MCF 10A (cell line): ENCODE measurements at regions not wholly inside any gene's neighbourhood (a gene's known extent, or its start where the extent isn't known, plus 50 kb on each side); places are given as distances from the start of the nearest gene placed in this dataset.
"Not testable (repeated sequence)": the region's sequence is repeated elsewhere in the genome, so short reads cannot be mapped to it uniquely, and the experiment has no call there.

Experiments used
- BruUV-seq: library from RNA; stranded (reverse); fragments of 400-500 nt; replicated peaks from 2 replicates; lab custom pipeline; 2021; lab: Mats Ljungman, UMichigan
- CTCF ChIA-PET: fragments of 300-600 bp; sonication (Branson Sonifier 250); formaldehyde crosslinking; extraction: SDS; loops from one replicate; lab custom pipeline; 2021; ENCODE audit warnings: antibody characterized with exemption, inconsistent platforms; lab: Yijun Ruan, JAX
- POLR2A ChIA-PET: fragments of 300-600, 350-650 bp; sonication (Branson Sonifier 250); formaldehyde crosslinking; extraction: SDS; loops from one replicate; lab custom pipeline; 2020; ENCODE audit warnings: antibody characterized with exemption, inconsistent platforms; lab: Yijun Ruan, JAX
- DNase-seq: peaks from one replicate; pipeline ENCODE4 v3.0.0-alpha.2; 2018; ENCODE audit not compliant: unreplicated experiment
- H3K27ac Mint-ChIP-seq: one replicate; pipeline ENCODE4 v1.8.0; 2022; ENCODE audit warnings: mild to moderate bottlenecking, low read depth, mixed read lengths; ENCODE audit not compliant: unreplicated experiment
- H3K27me3 Mint-ChIP-seq: one replicate; pipeline ENCODE4 v1.8.0; 2022; ENCODE audit warnings: mixed read lengths; ENCODE audit not compliant: insufficient read depth, unreplicated experiment
- H3K36me3 Mint-ChIP-seq: one replicate; pipeline ENCODE4 v1.8.0; 2022; ENCODE audit warnings: mild to moderate bottlenecking, moderate library complexity, mixed read lengths; ENCODE audit not compliant: insufficient read depth, unreplicated experiment
- H3K4me1 Mint-ChIP-seq: one replicate; pipeline ENCODE4 v1.8.0; 2022; ENCODE audit warnings: mixed read lengths; ENCODE audit not compliant: insufficient read depth, unreplicated experiment
- H3K4me3 Mint-ChIP-seq: one replicate; pipeline ENCODE4 v1.8.0; 2022; ENCODE audit warnings: mild to moderate bottlenecking, moderate library complexity, mixed read lengths; ENCODE audit not compliant: unreplicated experiment
- H3K9me3 Mint-ChIP-seq: one replicate; pipeline ENCODE4 v1.8.0; 2022; ENCODE audit warnings: mixed read lengths; ENCODE audit not compliant: unreplicated experiment
- intact Hi-C: fragments of 100-400 bp; cut with micrococcal nuclease; formaldehyde crosslinking; loops from 2 replicates; pipeline ENCODE4 v1.14.1; 2022
- TF ChIP-seq, protein P1 (sequence below): fragments of 200-600 bp; IDR thresholded peaks from one replicate; pipeline ENCODE4 v1.8.0; 2022; ENCODE audit warnings: antibody characterized with exemption, mild to moderate bottlenecking; ENCODE audit not compliant: unreplicated experiment

DNA sequence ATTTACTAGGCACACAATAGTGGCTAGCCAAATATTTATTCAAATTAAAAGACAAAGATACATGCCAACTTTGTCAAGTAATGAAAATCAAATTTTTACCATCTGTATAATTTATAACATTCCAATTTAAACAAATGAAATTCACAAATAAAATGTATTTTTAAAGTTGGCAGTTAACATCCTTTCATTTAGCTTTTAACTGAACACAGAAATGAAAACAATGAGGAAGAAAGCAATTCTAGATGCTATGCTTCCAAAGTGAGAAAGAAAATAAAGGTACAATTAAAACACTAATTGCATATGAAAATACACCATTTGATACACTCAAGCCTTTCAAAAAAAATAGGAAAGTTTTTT is 123.1 kb downstream of the MPP7 start:
- DNase-seq, result no peak
- peaks cover 17% of the 10 kb centered on the region for H3K4me1 Mint-ChIP-seq
- POLR2A ChIA-PET, result interaction anchor here (0.7 kb wide), 1 partner anchor 76 kb away, joined by 3 read pairs; no protein-coding TSS in a partner anchor
- CTCF ChIA-PET, result interaction anchor here (0.7 to 2.7 kb wide), 4 partner anchors 12 to 623 kb away, joined by 3 to 11 read pairs (median 3); no protein-coding TSS in a partner anchor
- H3K36me3 Mint-ChIP-seq, result no peaks in the 10 kb centered on the region
- H3K9me3 Mint-ChIP-seq, result no peaks in the 10 kb centered on the region
- no peak overlapping the region for H3K27ac Mint-ChIP-seq
- no peak overlapping the region for H3K4me3 Mint-ChIP-seq
- BruUV-seq, result no TSS peak
- TF ChIP-seq, protein P1, sequence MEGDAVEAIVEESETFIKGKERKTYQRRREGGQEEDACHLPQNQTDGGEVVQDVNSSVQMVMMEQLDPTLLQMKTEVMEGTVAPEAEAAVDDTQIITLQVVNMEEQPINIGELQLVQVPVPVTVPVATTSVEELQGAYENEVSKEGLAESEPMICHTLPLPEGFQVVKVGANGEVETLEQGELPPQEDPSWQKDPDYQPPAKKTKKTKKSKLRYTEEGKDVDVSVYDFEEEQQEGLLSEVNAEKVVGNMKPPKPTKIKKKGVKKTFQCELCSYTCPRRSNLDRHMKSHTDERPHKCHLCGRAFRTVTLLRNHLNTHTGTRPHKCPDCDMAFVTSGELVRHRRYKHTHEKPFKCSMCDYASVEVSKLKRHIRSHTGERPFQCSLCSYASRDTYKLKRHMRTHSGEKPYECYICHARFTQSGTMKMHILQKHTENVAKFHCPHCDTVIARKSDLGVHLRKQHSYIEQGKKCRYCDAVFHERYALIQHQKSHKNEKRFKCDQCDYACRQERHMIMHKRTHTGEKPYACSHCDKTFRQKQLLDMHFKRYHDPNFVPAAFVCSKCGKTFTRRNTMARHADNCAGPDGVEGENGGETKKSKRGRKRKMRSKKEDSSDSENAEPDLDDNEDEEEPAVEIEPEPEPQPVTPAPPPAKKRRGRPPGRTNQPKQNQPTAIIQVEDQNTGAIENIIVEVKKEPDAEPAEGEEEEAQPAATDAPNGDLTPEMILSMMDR, result no peak
- intact Hi-C loops, result loop anchor here (1.0 to 5.0 kb wide), 9 partner anchors 63 to 809 kb away; no protein-coding TSS in a partner anchor
- no peaks in the 10 kb centered on the region for H3K27me3 Mint-ChIP-seq

DNA sequence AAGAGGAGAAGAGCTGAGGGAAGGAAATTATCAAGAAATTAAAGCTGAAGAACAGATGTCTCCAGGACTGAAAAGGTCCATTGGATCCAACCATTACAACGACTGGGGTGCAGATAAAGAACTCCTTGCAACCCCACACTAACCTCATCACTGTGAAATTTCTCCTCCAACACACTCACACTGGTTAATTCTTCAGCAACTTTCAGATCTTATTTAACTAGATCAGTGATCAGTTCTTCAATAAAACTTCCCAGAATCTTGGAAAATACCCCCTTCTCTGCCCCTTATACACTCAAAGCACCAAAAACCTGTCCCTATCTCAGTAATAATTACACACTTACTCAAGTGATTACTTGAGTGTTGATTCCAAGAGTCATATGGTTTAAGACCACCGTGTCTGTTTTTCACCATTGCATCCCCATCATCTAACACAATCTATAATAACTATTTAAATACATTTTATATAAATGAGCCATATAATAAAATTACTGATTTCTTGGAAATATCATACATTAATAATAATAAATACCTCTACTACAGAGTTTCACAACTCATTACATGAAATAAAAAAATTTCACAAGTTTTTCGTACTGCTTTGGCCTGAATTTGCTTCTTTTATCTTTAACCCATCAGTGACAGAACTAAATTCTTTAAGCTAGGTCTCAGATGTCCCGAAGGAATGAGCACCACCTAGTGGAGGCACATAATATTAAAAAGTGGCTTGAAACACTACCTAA is 123.7 kb downstream of the MPP7 start:
- TF ChIP-seq, protein P1, result peak; percentile 64
- Mint-ChIP-seq H3K4me1 (peaks cover 17% of the 10 kb centered on the region), H3K9me3 (no peaks in the 10 kb centered on the region), H3K36me3 (no peaks in the 10 kb centered on the region), H3K4me3 (peak overlapping the region; percentile 50), H3K27me3 (no peaks in the 10 kb centered on the region), H3K27ac (peak overlapping the region; percentile 73)
- DNase-seq, result peak; percentile 72
- BruUV-seq, result no TSS peak
- ChIA-PET CTCF (interaction anchor here (0.5 to 2.7 kb wide), 11 partner anchors 11 to 623 kb away, joined by 3 to 11 read pairs (median 4); no protein-coding TSS in a partner anchor), POLR2A (interaction anchor here (0.7 kb wide), 1 partner anchor 76 kb away, joined by 3 read pairs; no protein-coding TSS in a partner anchor)
- intact Hi-C loops, result loop anchor here (1.0 to 5.0 kb wide), 9 partner anchors 64 to 809 kb away; no protein-coding TSS in a partner anchor

- H3K4me3 Mint-ChIP-seq, result peak overlapping the region; percentile 60
Measured at GRCh38 chr10:28177944-28178637, 124.8 kb downstream of the MPP7 start.

GRCh38 chr10:28176498-28176897 is 126.4 kb downstream of the MPP7 start:
- H3K4me3 Mint-ChIP-seq, BruUV-seq, H3K27ac Mint-ChIP-seq, H3K36me3 Mint-ChIP-seq, H3K27me3 Mint-ChIP-seq, POLR2A ChIA-PET, H3K9me3 Mint-ChIP-seq: not testable (repeated sequence)
- intact Hi-C loops, result loop anchor here (5.0 kb wide), 1 partner anchor 519 kb away; no protein-coding TSS in a partner anchor
- CTCF ChIA-PET, result interaction anchor here (0.7 kb wide), 1 partner anchor 98 kb away, joined by 4 read pairs; no protein-coding TSS in a partner anchor
- H3K4me1 Mint-ChIP-seq, result peaks cover 17% of the 10 kb centered on the region
- peak; percentile 14 for DNase-seq

More at GRCh38 chr10:28177944-28178637, 124.8 kb downstream of the MPP7 start:
- no peak for DNase-seq
- H3K36me3 Mint-ChIP-seq, result no peaks in the 10 kb centered on the region
- peak overlapping the region; percentile 73 for H3K27ac Mint-ChIP-seq
- ChIA-PET CTCF (interaction anchor here (0.5 to 2.7 kb wide), 14 partner anchors 10 to 809 kb away, joined by 3 to 11 read pairs (median 3); no protein-coding TSS in a partner anchor), POLR2A (interaction anchor here (1.0 to 1.3 kb wide), 2 partner anchors 436 to 743 kb away, joined by 3 to 4 read pairs; no protein-coding TSS in a partner anchor)
- no peaks in the 10 kb centered on the region for H3K9me3 Mint-ChIP-seq
- TF ChIP-seq, protein P1, result no peak
- peaks cover 17% of the 10 kb centered on the region for H3K4me1 Mint-ChIP-seq
- BruUV-seq, result no TSS peak
- H3K27me3 Mint-ChIP-seq, result no peaks in the 10 kb centered on the region
- intact Hi-C loops, result loop anchor here (2.0 to 5.0 kb wide), 3 partner anchors 65 to 521 kb away; no protein-coding TSS in a partner anchor
